ENCODE measurements at regions not wholly inside any gene's neighbourhood (a gene's known extent, or its start where the extent isn't known, plus 50 kb on each side); places are given as distances from the start of the nearest gene placed in this dataset.
"Not testable (repeated sequence)": the region's sequence is repeated elsewhere in the genome, so short reads cannot be mapped to it uniquely, and the experiment has no call there.

DNA sequence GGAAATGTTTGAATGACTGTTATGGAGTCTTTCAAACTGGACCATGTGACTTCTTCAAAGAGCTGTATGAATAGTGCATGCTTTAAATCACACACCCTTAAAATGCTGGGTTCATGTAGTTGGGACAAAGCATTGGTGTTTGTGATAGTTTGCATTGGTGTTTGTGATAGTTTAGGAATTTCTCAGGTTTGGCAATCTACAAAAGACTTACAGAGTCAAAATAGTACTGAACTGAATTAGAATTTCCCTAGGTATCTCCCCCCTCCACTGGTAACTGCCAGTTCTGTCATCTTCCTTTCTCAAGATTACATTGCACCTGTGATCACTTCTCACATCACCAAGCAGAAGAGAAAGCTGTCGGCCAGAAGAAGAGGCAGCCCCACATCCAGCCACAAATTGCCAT lies 261.1 kb downstream of the GATA3 start:
- TF ChIP-seq, protein P1, sequence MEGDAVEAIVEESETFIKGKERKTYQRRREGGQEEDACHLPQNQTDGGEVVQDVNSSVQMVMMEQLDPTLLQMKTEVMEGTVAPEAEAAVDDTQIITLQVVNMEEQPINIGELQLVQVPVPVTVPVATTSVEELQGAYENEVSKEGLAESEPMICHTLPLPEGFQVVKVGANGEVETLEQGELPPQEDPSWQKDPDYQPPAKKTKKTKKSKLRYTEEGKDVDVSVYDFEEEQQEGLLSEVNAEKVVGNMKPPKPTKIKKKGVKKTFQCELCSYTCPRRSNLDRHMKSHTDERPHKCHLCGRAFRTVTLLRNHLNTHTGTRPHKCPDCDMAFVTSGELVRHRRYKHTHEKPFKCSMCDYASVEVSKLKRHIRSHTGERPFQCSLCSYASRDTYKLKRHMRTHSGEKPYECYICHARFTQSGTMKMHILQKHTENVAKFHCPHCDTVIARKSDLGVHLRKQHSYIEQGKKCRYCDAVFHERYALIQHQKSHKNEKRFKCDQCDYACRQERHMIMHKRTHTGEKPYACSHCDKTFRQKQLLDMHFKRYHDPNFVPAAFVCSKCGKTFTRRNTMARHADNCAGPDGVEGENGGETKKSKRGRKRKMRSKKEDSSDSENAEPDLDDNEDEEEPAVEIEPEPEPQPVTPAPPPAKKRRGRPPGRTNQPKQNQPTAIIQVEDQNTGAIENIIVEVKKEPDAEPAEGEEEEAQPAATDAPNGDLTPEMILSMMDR (conservative IDR thresholded peaks at IDR 0.05; ENCODE audit: low read length): no peak
- no peak for DNase-seq (ENCODE audit: low read depth)
- H3K4me3 ChIP-seq (ENCODE audit: low read length): no peak overlapping the region

- H3K4me3 ChIP-seq (ENCODE audit: low read length): no peak overlapping the region
- TF ChIP-seq, protein P1 (conservative IDR thresholded peaks at IDR 0.05; ENCODE audit: low read length): no peak
- DNase-seq (ENCODE audit: low read depth): no peak
These were observed 261.8 kb downstream of the GATA3 start for GRCh38 chr10:8316284-8316683.

DNA sequence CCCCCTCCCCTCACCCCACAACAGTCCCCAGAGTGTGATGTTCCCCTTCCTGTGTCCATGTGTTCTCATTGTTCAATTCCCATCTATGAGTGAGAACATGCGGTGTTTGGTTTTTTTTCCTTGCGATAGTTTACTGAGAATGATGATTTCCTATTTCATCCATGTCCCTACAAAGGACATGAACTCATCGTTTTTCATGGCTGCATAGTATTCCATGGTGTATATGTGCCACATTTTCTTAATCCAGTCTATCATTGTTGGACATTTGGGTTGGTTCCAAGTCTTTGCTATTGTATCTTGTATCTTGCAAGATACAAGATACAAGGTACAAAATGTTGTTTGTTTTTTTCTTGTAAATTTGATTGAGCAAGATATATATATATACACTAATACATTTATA lies 263.9 kb downstream of the GATA3 start:
- not testable (repeated sequence) for H3K4me3 ChIP-seq (ENCODE audit: low read length); DNase-seq (ENCODE audit: low read depth)

DNA sequence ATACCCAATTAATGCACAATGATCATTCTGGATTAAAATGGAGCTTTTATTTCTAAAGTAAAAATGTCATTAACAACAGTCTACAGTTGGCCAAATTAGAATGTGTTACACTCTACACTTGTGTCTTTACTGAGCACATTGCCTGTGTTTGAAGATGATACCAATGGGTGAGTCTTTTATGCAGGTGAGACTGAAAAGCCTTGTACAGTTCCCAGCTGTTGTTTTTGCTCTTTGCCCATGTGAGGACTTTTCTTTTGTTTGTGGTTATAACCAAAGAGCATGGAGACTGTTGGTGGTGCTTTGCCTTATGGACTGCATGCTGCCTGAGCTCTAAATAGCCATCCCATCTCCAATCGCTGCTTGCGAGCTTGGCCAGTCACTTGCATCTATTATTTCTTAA lies 264.5 kb downstream of the GATA3 start:
- no peak overlapping the region for H3K4me3 ChIP-seq (ENCODE audit: low read length)
- DNase-seq (ENCODE audit: low read depth): no peak
- TF ChIP-seq, protein P1 (conservative IDR thresholded peaks at IDR 0.05; ENCODE audit: low read length): no peak

- TF ChIP-seq, protein P1 (conservative IDR thresholded peaks at IDR 0.05; ENCODE audit: low read length): no peak
- DNase-seq (ENCODE audit: low read depth): no peak
- H3K4me3 ChIP-seq (ENCODE audit: low read length): no peak overlapping the region
These were observed 265.2 kb downstream of the GATA3 start for GRCh38 chr10:8319704-8320103.

DNA sequence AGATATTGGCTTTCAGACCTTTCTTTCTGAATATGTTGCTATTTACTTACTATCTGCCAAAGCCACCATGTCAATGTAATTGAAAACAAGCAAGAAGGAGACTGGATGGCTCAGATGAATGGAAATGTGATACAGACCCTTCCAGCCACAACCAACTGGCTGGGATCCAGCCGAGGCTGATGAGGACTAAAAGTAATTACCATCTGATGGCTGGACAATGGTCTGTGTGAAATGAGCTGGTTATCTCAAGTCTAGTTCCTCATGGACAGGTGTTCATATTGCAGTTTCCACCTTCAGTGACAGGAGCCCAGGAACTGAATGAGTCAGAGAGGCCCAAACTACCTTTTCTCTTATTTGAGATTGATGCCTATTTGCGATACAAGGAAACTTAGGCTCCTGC lies 267.5 kb downstream of the GATA3 start:
- H3K4me3 ChIP-seq (ENCODE audit: low read length): no peak overlapping the region
- TF ChIP-seq, protein P1 (conservative IDR thresholded peaks at IDR 0.05; ENCODE audit: low read length): no peak
- no peak for DNase-seq (ENCODE audit: low read depth)

- TF ChIP-seq, protein P1 (conservative IDR thresholded peaks at IDR 0.05; ENCODE audit: low read length): no peak
- DNase-seq (ENCODE audit: low read depth): no peak
- H3K4me3 ChIP-seq (ENCODE audit: low read length): no peak overlapping the region
These were observed 269.1 kb downstream of the GATA3 start for GRCh38 chr10:8323428-8324054.

Measured in AG10803 (cell line).